ENCODE measurements at regions not wholly inside any gene's neighbourhood (a gene's known extent, or its start where the extent isn't known, plus 50 kb on each side); places are given as distances from the start of the nearest gene placed in this dataset.

- TF ChIP-seq, protein P1, sequence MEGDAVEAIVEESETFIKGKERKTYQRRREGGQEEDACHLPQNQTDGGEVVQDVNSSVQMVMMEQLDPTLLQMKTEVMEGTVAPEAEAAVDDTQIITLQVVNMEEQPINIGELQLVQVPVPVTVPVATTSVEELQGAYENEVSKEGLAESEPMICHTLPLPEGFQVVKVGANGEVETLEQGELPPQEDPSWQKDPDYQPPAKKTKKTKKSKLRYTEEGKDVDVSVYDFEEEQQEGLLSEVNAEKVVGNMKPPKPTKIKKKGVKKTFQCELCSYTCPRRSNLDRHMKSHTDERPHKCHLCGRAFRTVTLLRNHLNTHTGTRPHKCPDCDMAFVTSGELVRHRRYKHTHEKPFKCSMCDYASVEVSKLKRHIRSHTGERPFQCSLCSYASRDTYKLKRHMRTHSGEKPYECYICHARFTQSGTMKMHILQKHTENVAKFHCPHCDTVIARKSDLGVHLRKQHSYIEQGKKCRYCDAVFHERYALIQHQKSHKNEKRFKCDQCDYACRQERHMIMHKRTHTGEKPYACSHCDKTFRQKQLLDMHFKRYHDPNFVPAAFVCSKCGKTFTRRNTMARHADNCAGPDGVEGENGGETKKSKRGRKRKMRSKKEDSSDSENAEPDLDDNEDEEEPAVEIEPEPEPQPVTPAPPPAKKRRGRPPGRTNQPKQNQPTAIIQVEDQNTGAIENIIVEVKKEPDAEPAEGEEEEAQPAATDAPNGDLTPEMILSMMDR (IDR thresholded peaks at IDR 0.05) = no peak
- TF ChIP-seq POLR2A (IDR thresholded peaks at IDR 0.05) = no peak
Observed at GRCh38 chr2:65557616-65558573, 125.5 kb upstream of the SPRED2 start.
